ENCODE measurements at regions not wholly inside any gene's neighbourhood (a gene's known extent, or its start where the extent isn't known, plus 50 kb on each side); places are given as distances from the start of the nearest gene placed in this dataset.
"Not testable (repeated sequence)": the region's sequence is repeated elsewhere in the genome, so short reads cannot be mapped to it uniquely, and the experiment has no call there.

GRCh38 chr2:172264820-172265219 is 162.1 kb upstream of the DLX2 start:
- not testable (repeated sequence) for DNase-seq

GRCh38 chr2:172269507-172270244 is 157.7 kb upstream of the ITGA6 start:
- DNase-seq = not testable (repeated sequence)

- DNase-seq = peak in 2 of 4 experiments; percentile 4 to 36
Observed at GRCh38 chr2:172270278-172271079, 156.9 kb upstream of the ITGA6 start.

- DNase-seq = no peak
Observed at GRCh38 chr2:172273910-172274571, 153.3 kb upstream of the ITGA6 start.

GRCh38 chr2:172275239-172275638 is 152.1 kb upstream of the ITGA6 start:
- DNase-seq = no peak

GRCh38 chr2:172276961-172277360 is 150.4 kb upstream of the ITGA6 start:
- DNase-seq = no peak

GRCh38 chr2:172278667-172279066 is 148.7 kb upstream of the ITGA6 start:
- no peak for DNase-seq

GRCh38 chr2:172279214-172279613 is 148.2 kb upstream of the ITGA6 start:
- no peak for DNase-seq

- no peak for DNase-seq
Observed at GRCh38 chr2:172279813-172280212, 147.6 kb upstream of the ITGA6 start.

- DNase-seq = no peak
Observed at GRCh38 chr2:172280571-172281361, 146.6 kb upstream of the ITGA6 start.

GRCh38 chr2:172281648-172282570 is 145.5 kb upstream of the ITGA6 start:
- DNase-seq = no peak

- DNase-seq = no peak
Observed at GRCh38 chr2:172282944-172283343, 144.4 kb upstream of the ITGA6 start.

GRCh38 chr2:172283476-172283875 is 143.9 kb upstream of the ITGA6 start:
- DNase-seq = no peak

- no peak for DNase-seq
Observed at GRCh38 chr2:172284209-172284608, 143.2 kb upstream of the ITGA6 start.

- DNase-seq = no peak
Observed at GRCh38 chr2:172285010-172285621, 142.3 kb upstream of the ITGA6 start.

- DNase-seq = no peak
Observed at GRCh38 chr2:172285760-172286159, 141.6 kb upstream of the ITGA6 start.

- no peak for DNase-seq
Observed at GRCh38 chr2:172287190-172287589, 140.2 kb upstream of the ITGA6 start.

- no peak for DNase-seq
Observed at GRCh38 chr2:172287605-172288315, 139.6 kb upstream of the ITGA6 start.

GRCh38 chr2:172288603-172289002 is 138.8 kb upstream of the ITGA6 start:
- peak in 2 of 4 experiments; percentile 6 to 40 for DNase-seq

- no peak for DNase-seq
Observed at GRCh38 chr2:172293952-172294351, 133.4 kb upstream of the ITGA6 start.

- DNase-seq = no peak
Observed at GRCh38 chr2:172294983-172295382, 132.4 kb upstream of the ITGA6 start.

All from activated naive CD4-positive, alpha-beta T cell (primary cell).